Retinal pigment epithelial cell (primary cell): ENCODE measurements at regions not wholly inside any gene's neighbourhood (a gene's known extent, or its start where the extent isn't known, plus 50 kb on each side); places are given as distances from the start of the nearest gene placed in this dataset.

Experiments used
- DNase-seq: peaks from one replicate; pipeline ENCODE4 v3.0.0-alpha.2; 2010; ENCODE audit warnings: low read depth
- H3K4me3 ChIP-seq: 2 replicates; pipeline ENCODE4 v1.5.1; 2011; ENCODE audit warnings: mild to moderate bottlenecking, low read length, control low read depth, moderate library complexity
- CTCF ChIP-seq: conservative IDR thresholded peaks from 2 replicates; pipeline ENCODE4 v1.5.1; 2011; ENCODE audit warnings: low read depth, low read length, control low read depth, inconsistent platforms

DNA sequence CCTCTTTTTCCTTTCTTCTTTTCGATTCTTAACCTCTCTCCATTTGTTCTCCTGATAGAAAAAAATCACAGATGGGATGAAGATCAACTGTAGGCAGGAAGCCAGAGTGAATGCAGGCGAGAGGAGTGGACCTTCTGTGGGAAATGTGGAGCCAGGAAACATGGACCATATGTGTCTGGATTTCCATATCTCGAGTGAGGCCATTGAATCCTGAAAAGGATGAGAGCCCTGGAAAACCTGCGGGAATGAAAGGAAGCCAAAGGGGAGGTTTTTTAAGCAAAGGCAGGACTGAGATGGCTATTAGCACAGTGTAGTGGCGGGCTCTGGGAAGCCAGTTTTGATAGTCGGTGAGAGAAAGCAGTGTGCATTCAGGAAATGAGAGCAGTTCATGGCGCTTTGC lies 139.5 kb upstream of the C9orf72 start:
- no peak for TF ChIP-seq CTCF

DNA sequence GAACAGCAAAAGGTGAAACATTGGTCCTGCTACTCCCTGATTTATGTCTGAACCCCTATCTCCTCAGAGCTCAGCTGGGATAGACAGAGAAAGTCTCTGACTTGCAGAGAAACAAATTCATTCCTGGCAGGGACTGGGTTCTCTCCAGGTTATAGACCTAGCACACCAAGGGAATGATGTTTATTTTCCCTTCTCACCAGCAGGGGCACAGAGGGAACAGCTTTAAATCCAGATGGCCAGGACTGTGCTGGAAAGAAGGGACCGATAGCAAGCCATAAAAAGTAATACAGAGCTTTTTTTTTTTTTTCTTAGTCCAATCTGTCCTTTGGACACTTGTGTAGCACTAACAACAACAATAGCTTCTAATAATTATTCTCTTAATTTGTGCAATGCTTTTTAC lies 141.1 kb upstream of the C9orf72 start:
- H3K4me3 ChIP-seq: no peak overlapping the region
- no peak for DNase-seq
- TF ChIP-seq CTCF: peak; percentile 59

More for the DNA sequence above, 139.5 kb upstream of the C9orf72 start:
- no peak for DNase-seq
- H3K4me3 ChIP-seq: no peak overlapping the region

GRCh38 chr9:27715651-27716050 lies 142.4 kb upstream of the C9orf72 start:
- TF ChIP-seq CTCF: no peak
- H3K4me3 ChIP-seq: no peak overlapping the region
- no peak for DNase-seq

DNA sequence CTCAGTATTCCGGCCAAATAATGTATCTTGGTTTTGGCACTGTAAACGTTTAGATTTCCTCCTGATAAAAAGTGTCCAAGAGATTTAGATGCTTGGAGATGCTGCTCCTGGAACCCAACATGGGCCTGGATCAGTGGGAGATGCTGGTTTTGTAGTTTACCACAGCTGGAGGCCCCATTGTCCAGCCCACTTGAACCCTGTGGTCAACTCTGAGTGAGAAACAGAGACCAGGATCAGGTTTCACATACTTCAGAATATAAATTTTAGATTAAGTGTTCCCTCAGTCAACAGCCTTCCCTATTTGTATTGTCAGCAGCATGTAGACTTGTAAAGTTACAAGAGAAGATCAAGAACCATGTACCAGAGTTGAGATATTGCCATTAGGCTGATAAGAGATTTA lies 144.7 kb upstream of the C9orf72 start:
- no peak overlapping the region for H3K4me3 ChIP-seq
- DNase-seq: no peak
- TF ChIP-seq CTCF: no peak

- no peak for DNase-seq
- TF ChIP-seq CTCF: no peak
- H3K4me3 ChIP-seq: no peak overlapping the region
Measured at GRCh38 chr9:27719711-27720110, 146.4 kb upstream of the C9orf72 start.

- no peak overlapping the region for H3K4me3 ChIP-seq
- no peak for TF ChIP-seq CTCF
- no peak for DNase-seq
Measured at GRCh38 chr9:27722866-27723265, 149.6 kb upstream of the C9orf72 start.

DNA sequence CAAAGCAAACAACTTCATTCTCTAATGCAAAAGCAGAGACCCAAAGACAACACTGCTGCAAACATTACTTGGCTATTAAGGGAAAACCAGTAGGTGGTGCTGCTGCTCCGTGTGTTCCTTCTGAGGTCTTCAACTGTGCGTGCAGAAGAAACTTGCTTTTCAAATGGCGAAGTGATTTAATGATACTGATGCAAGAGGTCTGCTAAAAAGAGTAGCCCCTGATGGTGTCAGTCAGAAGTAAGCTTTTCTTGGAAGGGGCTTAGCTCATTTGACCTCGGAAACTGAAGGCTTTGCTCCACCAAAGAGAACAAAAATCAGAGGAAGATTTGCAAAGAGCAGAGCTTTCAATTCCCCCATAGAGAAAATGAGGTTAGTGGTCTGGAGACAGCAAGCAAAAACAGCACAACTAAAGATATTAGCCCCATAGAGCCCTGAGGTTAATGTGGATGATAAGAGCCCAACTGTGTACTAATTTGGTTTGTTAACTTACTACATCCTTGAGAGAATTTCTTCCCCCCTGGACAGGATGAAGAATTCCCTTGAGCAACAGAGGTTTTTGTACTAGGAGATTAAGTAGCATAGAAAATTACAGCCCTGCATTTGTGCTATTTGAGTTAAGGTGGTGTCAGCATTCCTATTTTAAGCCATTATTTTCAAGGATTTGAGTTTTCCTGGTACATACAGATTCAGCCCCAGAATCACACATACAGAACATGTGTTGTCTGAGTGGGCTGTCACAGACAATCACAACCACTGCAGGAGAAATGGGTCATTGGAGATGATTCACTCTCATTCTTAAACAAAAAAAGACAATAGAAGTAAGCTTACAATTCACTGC lies 153.2 kb upstream of the C9orf72 start:
- TF ChIP-seq CTCF: peak; percentile 91
- peak overlapping the region; percentile 16 for H3K4me3 ChIP-seq
- no peak for DNase-seq
